Suprapubic skin (tissue), 4 donors: ENCODE measurements at regions not wholly inside any gene's neighbourhood (a gene's known extent, or its start where the extent isn't known, plus 50 kb on each side); places are given as distances from the start of the nearest gene placed in this dataset.

ENCODE experiments used
- DNase-seq, 2 donors: peaks; one replicate each; pipeline ENCODE4 v3.0.0-alpha.2; 2019; ENCODE audit warnings: low spot score in 2 of 2
- H3K27ac ChIP-seq: fragments of 200-600 bp; sonication (generic); one replicate; pipeline ENCODE4 v1.5.1; 2019
- H3K27me3 ChIP-seq: fragments of 200-600 bp; sonication (generic); one replicate; pipeline ENCODE4 v1.5.1; 2019
- H3K36me3 ChIP-seq: fragments of 200-600 bp; sonication (generic); one replicate; pipeline ENCODE4 v1.5.1; 2019
- H3K4me1 ChIP-seq: fragments of 200-600 bp; sonication (generic); one replicate; pipeline ENCODE4 v1.5.1; 2019
- H3K4me3 ChIP-seq: fragments of 200-600 bp; sonication (generic); one replicate; pipeline ENCODE4 v1.5.1; 2019; ENCODE audit warnings: mild to moderate bottlenecking
- H3K9me3 ChIP-seq: fragments of 200-600 bp; sonication (generic); one replicate; pipeline ENCODE4 v1.5.1; 2019
- EP300 ChIP-seq: sonication (generic); formaldehyde crosslinking; IDR thresholded peaks from one replicate; pipeline ENCODE4 v1.6.1; 2017; ENCODE audit warnings: antibody characterized with exemption
- POLR2A ChIP-seq, 2 donors: fragments of 450-650 bp; IDR thresholded peaks; one replicate each; pipeline ENCODE4 v1.6.1; 2017; ENCODE audit warnings: antibody characterized with exemption in 2 of 2, mild to moderate bottlenecking in 2 of 2, moderate library complexity in 2 of 2
- POLR2AphosphoS5 ChIP-seq, 3 donors: sonication (generic); formaldehyde crosslinking; IDR thresholded peaks; one replicate each; pipeline ENCODE4 v1.6.1; 2017; ENCODE audit warnings: antibody characterized with exemption in 3 of 3
- WGBS: methylation state at CpG from one replicate; pipeline ENCODE4 v1.1.5; 2018; 5-methylcytosine and 5-hydroxymethylcytosine counted together
- TF ChIP-seq, protein P1 (sequence below), 2 donors: fragments of 200-600 bp in 1 of 2; fragments of 450-650 bp in 1 of 2; sonication (generic) in 1 of 2; IDR thresholded peaks; one replicate each; pipeline ENCODE4 v1.5.1; 2016 to 2019; ENCODE audit warnings: antibody characterized with exemption in 2 of 2, mild to moderate bottlenecking in 1 of 2, moderate library complexity in 1 of 2

- no peak overlapping the region for H3K27ac ChIP-seq
- 82% methylated on average over 4 of the region's 4 CpGs for WGBS
- no peaks in the 10 kb centered on the region for H3K9me3 ChIP-seq
- DNase-seq = no peak
- H3K4me3 ChIP-seq = no peak overlapping the region
- TF ChIP-seq EP300 (no peak), POLR2A (IDR thresholded peaks at IDR 0.05) (no peak), POLR2AphosphoS5 (IDR thresholded peaks at IDR 0.05) (no peak)
- TF ChIP-seq, protein P1, sequence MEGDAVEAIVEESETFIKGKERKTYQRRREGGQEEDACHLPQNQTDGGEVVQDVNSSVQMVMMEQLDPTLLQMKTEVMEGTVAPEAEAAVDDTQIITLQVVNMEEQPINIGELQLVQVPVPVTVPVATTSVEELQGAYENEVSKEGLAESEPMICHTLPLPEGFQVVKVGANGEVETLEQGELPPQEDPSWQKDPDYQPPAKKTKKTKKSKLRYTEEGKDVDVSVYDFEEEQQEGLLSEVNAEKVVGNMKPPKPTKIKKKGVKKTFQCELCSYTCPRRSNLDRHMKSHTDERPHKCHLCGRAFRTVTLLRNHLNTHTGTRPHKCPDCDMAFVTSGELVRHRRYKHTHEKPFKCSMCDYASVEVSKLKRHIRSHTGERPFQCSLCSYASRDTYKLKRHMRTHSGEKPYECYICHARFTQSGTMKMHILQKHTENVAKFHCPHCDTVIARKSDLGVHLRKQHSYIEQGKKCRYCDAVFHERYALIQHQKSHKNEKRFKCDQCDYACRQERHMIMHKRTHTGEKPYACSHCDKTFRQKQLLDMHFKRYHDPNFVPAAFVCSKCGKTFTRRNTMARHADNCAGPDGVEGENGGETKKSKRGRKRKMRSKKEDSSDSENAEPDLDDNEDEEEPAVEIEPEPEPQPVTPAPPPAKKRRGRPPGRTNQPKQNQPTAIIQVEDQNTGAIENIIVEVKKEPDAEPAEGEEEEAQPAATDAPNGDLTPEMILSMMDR (IDR thresholded peaks at IDR 0.05) = no peak
- H3K4me1 ChIP-seq = no peaks in the 10 kb centered on the region
- no peaks in the 10 kb centered on the region for H3K36me3 ChIP-seq
- H3K27me3 ChIP-seq = no peaks in the 10 kb centered on the region
These were observed 916.2 kb upstream of the LCORL start for GRCh38 chr4:18937746-18938145.

DNA sequence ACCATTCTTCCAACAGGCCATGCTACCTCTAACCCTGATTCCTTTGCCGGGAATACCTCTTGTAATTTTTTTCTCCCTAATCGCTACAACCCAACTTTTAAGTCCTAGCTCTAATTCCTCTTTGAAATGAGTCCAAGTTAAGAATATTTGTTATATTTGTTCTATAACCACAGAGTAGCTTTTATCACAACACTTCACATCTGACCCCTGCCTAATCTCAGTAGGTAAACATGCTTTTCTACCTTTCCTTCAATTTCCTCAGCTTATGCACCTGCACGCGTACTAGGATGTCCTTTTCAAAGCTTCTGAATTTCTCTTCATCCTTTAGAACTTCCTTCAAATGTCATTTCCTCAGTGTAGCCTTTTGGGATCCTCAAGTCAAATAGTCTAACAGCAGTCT, 915.5 kb upstream of the LCORL start:
- Histone ChIP-seq H3K4me1 (no peaks in the 10 kb centered on the region), H3K27ac (no peak overlapping the region), H3K4me3 (no peak overlapping the region), H3K27me3 (no peaks in the 10 kb centered on the region), H3K9me3 (no peaks in the 10 kb centered on the region), H3K36me3 (no peaks in the 10 kb centered on the region)
- TF ChIP-seq, protein P1 (IDR thresholded peaks at IDR 0.05) = no peak
- TF ChIP-seq POLR2A (IDR thresholded peaks at IDR 0.05) = no peak
- TF ChIP-seq POLR2AphosphoS5 (IDR thresholded peaks at IDR 0.05) = no peak
- TF ChIP-seq EP300 = no peak
- WGBS = 90% methylated on average over 4 of the region's 4 CpGs
- DNase-seq = no peak

DNA sequence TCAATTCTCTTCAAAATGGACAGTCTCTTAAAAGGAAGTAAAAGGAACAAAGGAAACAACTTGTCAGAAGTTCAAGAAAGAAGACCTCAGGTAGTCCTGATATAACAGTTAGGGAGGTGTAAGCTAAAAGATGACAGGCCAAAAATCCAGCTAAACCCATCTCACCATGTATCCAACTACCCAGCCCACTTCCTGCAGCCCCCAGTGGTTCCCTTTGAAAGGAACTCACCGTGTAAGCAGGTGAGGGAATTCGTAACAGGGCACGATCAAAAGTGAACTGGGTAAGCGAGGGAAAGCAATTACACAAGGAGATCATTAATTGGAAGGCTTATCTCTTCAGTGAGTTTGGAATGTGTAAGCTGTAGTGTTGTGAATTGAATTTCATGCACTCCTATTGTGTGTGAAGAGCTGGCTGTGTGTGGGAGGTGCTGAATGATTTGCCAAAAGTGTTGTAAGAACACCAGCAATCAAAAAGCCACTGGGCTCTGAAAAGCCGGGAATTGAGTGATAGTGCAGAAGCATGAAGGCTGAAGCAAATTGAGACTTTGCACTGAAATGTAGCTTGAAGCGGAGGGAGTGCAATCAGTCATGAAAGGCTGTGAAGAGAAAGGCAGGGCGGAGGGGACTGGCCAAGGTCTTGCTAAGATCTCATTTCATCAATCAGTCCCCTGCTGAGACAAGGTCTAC, 914.2 kb upstream of the LCORL start:
- no peak for DNase-seq
- 70% methylated on average over 7 of the region's 7 CpGs for WGBS
- TF ChIP-seq EP300 (no peak), POLR2AphosphoS5 (IDR thresholded peaks at IDR 0.05) (no peak), POLR2A (IDR thresholded peaks at IDR 0.05) (no peak)
- TF ChIP-seq, protein P1 (IDR thresholded peaks at IDR 0.05) = no peak
- Histone ChIP-seq H3K4me1 (no peaks in the 10 kb centered on the region), H3K27ac (no peak overlapping the region), H3K9me3 (no peaks in the 10 kb centered on the region), H3K27me3 (no peaks in the 10 kb centered on the region), H3K36me3 (no peaks in the 10 kb centered on the region), H3K4me3 (no peak overlapping the region)

GRCh38 chr4:18934197-18934596, 912.6 kb upstream of the LCORL start:
- H3K27me3 ChIP-seq = no peaks in the 10 kb centered on the region

DNA sequence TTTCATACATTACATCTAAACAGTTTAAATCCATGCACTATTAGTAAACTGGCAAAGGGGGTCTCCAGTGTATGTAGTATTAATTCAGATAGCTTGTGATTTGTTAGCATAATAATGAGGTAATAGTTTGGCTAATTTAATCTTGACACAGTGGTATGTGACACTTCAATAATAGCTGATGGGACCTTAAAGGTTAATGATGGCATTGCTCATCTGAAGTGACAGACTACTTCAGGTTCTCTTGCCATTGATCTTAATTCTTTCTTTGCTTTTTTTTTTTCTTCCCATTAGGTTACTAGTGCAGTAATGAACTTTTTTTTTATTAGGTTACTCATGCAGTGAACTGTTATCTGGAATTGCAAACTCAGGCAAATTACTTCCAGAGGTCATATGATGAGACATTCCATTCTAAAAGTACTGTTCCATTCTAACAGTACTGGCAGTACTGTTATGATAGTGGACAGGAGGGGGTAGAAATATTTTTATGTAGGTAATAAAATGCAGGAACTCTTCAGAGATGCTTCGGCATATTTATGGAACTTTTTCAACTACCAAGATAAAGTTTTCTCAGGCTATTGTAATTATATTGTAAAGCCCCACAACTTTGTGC, 911.3 kb upstream of the LCORL start:
- H3K36me3 ChIP-seq = no peaks in the 10 kb centered on the region
- DNase-seq = no peak
- TF ChIP-seq POLR2AphosphoS5 (IDR thresholded peaks at IDR 0.05) (no peak), POLR2A (IDR thresholded peaks at IDR 0.05) (no peak), EP300 (no peak)
- TF ChIP-seq, protein P1 (IDR thresholded peaks at IDR 0.05) = no peak
- no peak overlapping the region for H3K27ac ChIP-seq
- WGBS = 76% methylated on average over 1 of the region's 1 CpG
- no peak overlapping the region for H3K4me3 ChIP-seq
- H3K9me3 ChIP-seq = no peaks in the 10 kb centered on the region
- H3K4me1 ChIP-seq = no peaks in the 10 kb centered on the region
- H3K27me3 ChIP-seq = no peaks in the 10 kb centered on the region

More at GRCh38 chr4:18934197-18934596, 912.6 kb upstream of the LCORL start:
- 50% methylated on average over 4 of the region's 4 CpGs for WGBS
- Histone ChIP-seq H3K27ac (no peak overlapping the region), H3K9me3 (no peaks in the 10 kb centered on the region), H3K36me3 (no peaks in the 10 kb centered on the region), H3K4me3 (no peak overlapping the region), H3K4me1 (no peaks in the 10 kb centered on the region)
- TF ChIP-seq POLR2AphosphoS5 (IDR thresholded peaks at IDR 0.05) (no peak), EP300 (no peak)
- TF ChIP-seq, protein P1 (IDR thresholded peaks at IDR 0.05) = no peak
- no peak for DNase-seq
